Tibial nerve (tissue), 3 donors: ENCODE measurements at regions not wholly inside any gene's neighbourhood (a gene's known extent, or its start where the extent isn't known, plus 50 kb on each side); places are given as distances from the start of the nearest gene placed in this dataset.

Source experiments
- POLR2A ChIP-seq, 2 donors: fragments of 450-650 bp; IDR thresholded peaks; one replicate each; pipeline ENCODE4 v1.6.1; 2017; ENCODE audit warnings: antibody characterized with exemption in 2 of 2, mild to moderate bottlenecking in 2 of 2, moderate library complexity in 2 of 2
- TF ChIP-seq, protein P1 (sequence below), 5 experiments: fragments of 200-600 bp in 3 of 5; fragments of 450-650 bp in 2 of 5; sonication (generic) in 3 of 5; IDR thresholded peaks; one replicate each; pipeline ENCODE4 v1.5.1; 2016 to 2019; ENCODE audit warnings: antibody characterized with exemption in 5 of 5, mild to moderate bottlenecking in 3 of 5, moderate library complexity in 2 of 5

- TF ChIP-seq, protein P1, sequence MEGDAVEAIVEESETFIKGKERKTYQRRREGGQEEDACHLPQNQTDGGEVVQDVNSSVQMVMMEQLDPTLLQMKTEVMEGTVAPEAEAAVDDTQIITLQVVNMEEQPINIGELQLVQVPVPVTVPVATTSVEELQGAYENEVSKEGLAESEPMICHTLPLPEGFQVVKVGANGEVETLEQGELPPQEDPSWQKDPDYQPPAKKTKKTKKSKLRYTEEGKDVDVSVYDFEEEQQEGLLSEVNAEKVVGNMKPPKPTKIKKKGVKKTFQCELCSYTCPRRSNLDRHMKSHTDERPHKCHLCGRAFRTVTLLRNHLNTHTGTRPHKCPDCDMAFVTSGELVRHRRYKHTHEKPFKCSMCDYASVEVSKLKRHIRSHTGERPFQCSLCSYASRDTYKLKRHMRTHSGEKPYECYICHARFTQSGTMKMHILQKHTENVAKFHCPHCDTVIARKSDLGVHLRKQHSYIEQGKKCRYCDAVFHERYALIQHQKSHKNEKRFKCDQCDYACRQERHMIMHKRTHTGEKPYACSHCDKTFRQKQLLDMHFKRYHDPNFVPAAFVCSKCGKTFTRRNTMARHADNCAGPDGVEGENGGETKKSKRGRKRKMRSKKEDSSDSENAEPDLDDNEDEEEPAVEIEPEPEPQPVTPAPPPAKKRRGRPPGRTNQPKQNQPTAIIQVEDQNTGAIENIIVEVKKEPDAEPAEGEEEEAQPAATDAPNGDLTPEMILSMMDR (IDR thresholded peaks at IDR 0.05): no peak
- no peak for TF ChIP-seq POLR2A (IDR thresholded peaks at IDR 0.05)
Measured at GRCh38 chr2:188676010-188676400, 298.2 kb upstream of the COL3A1 start.
